Kidney glomerular epithelial cell (primary cell): ENCODE measurements at regions not wholly inside any gene's neighbourhood (a gene's known extent, or its start where the extent isn't known, plus 50 kb on each side); places are given as distances from the start of the nearest gene placed in this dataset.

Experiments
- DNase-seq: peaks from one replicate; lab custom pipeline; 2025; lab: John Stamatoyannopoulos, UW

GRCh38 chr12:63318933-63319332, 167.9 kb upstream of the AVPR1A start:
- no peak for DNase-seq

- no peak for DNase-seq
Measured at GRCh38 chr12:63318313-63318712, 167.3 kb upstream of the AVPR1A start.

GRCh38 chr12:63317880-63318279, 166.9 kb upstream of the AVPR1A start:
- DNase-seq: no peak

DNA sequence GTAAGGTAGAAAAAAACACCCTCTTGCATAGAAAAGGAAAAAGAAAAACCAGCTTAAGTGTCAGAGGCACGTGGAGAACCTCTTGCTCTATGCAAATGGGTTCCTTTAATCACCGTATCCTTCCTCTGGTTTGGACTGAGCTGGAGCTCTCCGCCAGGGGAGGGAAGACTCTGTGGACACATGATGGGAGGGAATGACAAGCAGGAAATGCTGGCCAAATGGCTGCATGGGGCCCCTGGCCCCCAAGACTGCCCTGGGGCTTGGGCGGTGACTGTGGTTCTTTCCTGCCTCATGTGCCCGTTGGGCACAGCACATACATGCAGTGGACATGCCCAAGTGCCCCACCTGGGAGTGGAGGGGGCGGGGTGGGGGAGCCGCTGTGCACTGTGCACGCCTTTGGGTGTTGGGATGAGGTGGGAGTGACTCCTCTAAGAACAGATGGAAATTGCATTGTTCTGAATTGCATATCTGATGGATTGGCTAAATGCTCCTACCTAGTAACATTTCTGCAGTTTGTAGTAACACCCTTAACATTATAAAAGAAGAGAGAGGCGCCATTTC, 166.4 kb upstream of the AVPR1A start:
- DNase-seq: no peak

- DNase-seq: no peak
Measured at GRCh38 chr12:63313139-63313538, 162.1 kb upstream of the AVPR1A start.

- peak; percentile 19 for DNase-seq
Measured at GRCh38 chr12:63308671-63309070, 157.7 kb upstream of the AVPR1A start.

DNA sequence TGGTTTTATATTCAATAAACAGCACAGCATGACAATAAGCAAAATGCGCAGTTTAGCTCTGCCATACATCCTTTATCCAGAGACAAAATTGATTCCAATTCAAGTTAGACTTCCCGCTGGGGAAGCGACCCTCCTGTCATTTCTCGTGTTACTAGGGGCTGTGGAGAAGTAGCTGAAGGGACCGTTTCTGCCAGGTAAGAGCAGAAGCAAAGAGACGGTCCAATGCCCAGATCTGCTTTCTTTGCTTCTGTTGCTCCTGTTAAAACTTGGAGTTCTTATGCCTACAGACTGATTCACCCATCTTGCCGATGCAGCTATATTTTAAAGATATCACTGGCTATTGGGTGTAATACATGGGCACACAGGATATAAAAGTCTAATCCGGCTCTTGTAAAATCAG, 156.8 kb upstream of the AVPR1A start:
- no peak for DNase-seq

- DNase-seq: no peak
Measured at GRCh38 chr12:63305901-63306875, 155.2 kb upstream of the AVPR1A start.

- DNase-seq: no peak
Measured at GRCh38 chr12:63304887-63305316, 153.9 kb upstream of the AVPR1A start.

DNA sequence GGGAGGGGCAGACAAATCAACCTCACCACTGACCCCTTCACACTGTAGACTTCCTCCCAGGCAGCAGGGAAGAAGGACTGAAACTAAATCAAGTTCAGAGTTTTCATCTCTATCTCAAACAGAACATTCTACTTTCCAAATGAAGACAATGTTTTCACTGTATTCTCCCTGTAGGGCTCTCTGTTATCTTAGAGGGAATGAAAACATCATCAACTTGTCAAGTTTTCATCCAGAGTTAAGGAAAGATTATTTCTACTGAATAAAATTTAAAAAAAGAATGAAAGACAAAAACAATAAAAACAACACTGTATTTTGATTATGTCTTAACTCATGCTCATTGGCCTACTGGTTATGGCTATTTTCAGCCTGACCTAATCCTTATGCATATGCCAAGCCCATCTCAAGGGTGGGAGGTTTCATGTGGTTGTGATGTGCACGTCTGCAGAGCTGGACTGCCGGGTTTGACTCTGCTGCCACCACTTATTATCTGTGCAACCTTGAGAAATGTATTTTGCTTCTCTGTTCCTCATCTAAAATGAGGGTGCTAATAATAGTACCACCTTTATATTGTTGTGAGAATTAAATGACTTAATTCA, 152.0 kb upstream of the AVPR1A start:
- no peak for DNase-seq

- DNase-seq: no peak
Measured at GRCh38 chr12:63302269-63302940, 151.4 kb upstream of the AVPR1A start.

DNA sequence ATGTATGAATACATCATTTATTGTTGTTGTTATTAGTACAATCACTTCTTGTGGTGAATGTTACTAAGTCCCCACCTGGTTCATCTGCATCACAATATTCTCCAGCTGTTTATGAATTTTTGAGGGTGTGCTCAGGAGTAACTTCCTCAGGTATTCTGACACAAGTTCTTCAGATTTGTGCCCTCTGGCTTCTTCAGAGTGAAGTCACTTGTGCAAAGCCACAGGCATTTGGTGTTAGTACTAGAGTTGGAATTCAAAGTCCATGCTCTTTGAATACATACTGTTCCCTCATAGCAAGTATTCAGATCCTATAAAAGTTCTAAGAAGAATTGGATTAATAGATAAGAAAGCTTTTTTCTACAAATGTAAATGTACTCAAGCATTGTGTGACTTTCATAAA, 150.3 kb upstream of the AVPR1A start:
- no peak for DNase-seq

DNA sequence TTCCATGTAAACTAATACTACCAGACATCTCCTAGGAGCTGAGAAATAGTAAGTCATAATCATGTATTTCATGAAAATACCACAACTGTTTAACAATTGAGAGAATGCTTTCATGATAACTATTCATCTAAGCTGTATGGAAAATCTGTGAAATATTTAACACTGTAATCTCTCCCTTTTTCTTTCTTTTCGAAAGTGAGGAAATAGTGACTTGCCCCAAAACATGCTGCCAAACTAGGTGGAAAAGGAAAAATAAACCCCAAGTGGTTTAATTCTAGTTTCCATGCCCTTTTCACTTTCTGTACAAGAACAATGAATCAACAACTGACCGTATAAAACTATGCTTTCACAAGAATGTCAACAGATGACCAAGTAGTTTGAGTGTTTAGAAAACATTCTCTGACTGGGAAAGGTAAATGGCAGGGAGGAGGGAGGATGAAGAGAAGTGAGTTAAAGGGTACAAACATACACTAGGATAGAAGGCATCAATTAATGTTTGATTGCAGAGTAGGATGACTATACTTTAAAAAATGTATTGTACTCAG, 147.5 kb upstream of the AVPR1A start:
- peak; percentile 7 for DNase-seq

DNA sequence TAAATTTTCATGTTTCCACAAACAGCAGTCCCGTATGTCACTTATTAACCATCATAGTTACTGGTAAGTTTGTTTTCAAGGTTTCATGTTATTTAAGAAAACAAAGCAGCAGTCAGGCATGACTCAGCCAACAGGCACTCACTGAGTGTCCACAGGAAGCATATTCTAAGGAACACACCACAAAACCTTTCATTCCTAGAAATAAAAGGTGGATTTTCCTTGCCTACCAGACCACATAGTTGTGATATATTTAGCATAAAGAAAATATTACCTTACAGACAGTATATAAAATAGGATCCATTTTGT, 143.3 kb upstream of the AVPR1A start:
- DNase-seq: peak; percentile 98

GRCh38 chr12:63292471-63293221, 141.6 kb upstream of the AVPR1A start:
- DNase-seq: peak; percentile 19

GRCh38 chr12:63276537-63277365, 125.8 kb upstream of the AVPR1A start:
- DNase-seq: peak; percentile 5

DNA sequence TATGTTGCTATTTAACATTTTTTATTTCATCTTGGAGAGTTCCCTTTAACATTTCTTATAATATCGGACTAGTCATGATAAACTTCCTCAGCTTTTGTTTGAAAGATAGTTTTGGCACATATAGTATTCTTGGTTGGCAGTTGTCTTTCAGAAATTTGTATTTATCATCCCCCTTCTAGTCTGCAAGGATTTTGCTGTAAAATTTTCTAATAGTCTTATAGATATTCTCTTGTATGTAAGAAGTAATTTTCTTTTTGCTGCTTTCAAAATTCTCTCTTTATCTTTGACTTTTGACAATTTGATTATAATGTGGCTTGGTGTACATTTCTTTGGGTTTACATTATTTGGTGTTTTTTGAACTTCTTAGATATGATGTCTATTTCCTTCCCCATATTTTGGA, 116.0 kb upstream of the AVPR1A start:
- no peak for DNase-seq

DNA sequence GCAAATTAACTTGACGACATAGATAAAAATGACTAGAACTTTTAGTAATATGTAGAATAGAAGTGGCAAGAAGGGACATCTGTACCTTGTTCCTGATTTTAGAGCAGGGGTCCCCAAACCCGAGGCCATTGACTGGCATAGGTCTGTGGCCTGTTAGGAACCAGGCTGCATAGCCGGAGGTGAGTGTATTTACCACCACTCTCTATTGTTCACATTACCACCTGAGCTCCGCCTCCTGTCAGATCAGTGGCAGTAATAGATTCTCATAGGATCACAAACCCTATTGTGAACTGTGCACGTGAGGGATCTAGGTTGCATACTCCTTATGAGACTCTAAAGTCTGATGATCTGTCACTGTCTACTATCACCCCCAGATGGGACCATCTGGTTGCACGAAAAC, 113.6 kb upstream of the AVPR1A start:
- DNase-seq: no peak

GRCh38 chr12:63250486-63250885, 99.5 kb upstream of the AVPR1A start:
- no peak for DNase-seq

GRCh38 chr12:63238892-63239291, 87.9 kb upstream of the AVPR1A start:
- peak; percentile 68 for DNase-seq

- no peak for DNase-seq
Measured at GRCh38 chr12:63232896-63233295, 81.9 kb upstream of the AVPR1A start.
